ENCODE measurements at regions not wholly inside any gene's neighbourhood (a gene's known extent, or its start where the extent isn't known, plus 50 kb on each side); places are given as distances from the start of the nearest gene placed in this dataset.

DNA sequence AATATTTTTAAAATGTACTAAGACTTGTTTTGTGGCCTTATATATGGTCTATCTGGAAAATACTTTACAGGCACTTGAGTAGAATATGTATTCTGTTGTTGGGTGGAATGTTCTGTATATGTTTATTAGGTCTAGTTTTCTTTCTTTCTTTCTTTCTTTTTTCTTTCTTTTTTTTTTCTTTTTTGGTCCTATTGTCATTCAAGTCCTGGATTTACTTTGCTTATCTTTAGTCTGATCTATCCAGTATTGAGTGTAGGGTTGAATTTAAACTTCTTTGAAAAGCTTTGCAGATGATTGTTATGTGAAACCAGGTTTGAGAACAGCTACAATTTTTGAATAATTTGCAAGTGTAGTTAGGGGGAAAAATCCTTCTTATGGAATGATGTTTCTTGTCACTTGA, 67.1 kb upstream of the GRIK2 start:
- Histone ChIP-seq H3K27me3 (replicated peaks; ENCODE audit: control insufficient read depth, insufficient read depth, low read length) (no peaks in the 10 kb centered on the region), H3K4me3 (replicated peaks; ENCODE audit: low read depth, low read length) (no peak overlapping the region), H3K36me3 (ENCODE audit: control insufficient read depth, insufficient read depth, low read length) (no peaks in the 10 kb centered on the region)
- TF ChIP-seq, protein P1, sequence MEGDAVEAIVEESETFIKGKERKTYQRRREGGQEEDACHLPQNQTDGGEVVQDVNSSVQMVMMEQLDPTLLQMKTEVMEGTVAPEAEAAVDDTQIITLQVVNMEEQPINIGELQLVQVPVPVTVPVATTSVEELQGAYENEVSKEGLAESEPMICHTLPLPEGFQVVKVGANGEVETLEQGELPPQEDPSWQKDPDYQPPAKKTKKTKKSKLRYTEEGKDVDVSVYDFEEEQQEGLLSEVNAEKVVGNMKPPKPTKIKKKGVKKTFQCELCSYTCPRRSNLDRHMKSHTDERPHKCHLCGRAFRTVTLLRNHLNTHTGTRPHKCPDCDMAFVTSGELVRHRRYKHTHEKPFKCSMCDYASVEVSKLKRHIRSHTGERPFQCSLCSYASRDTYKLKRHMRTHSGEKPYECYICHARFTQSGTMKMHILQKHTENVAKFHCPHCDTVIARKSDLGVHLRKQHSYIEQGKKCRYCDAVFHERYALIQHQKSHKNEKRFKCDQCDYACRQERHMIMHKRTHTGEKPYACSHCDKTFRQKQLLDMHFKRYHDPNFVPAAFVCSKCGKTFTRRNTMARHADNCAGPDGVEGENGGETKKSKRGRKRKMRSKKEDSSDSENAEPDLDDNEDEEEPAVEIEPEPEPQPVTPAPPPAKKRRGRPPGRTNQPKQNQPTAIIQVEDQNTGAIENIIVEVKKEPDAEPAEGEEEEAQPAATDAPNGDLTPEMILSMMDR (IDR thresholded peaks at IDR 0.05; ENCODE audit: insufficient read depth, low read length, poor library complexity, severe bottlenecking): no peak
- no peak for DNase-seq (ENCODE audit: extremely low read depth, insufficient read length)

DNA sequence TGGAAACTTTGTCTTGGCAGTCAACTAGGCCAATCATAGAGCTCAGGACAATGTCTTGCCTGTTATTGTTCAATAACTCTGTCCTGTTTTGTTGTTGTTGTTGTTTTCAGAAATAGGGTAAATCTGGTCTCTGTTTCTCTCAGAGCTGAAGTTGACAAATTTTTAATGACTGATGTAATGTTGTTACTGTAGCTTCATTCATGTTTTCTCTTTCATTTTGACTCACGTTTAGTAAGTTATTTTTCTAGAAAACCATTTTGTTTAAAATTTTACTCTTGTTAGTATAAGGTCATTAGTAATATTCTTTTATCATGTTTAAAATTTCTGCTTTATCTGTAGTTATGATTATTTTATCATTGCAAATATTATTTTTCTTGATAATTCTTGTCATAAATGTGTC, 51.6 kb upstream of the GRIK2 start:
- H3K4me3 ChIP-seq (replicated peaks; ENCODE audit: low read depth, low read length): no peak overlapping the region
- DNase-seq (ENCODE audit: extremely low read depth, insufficient read length): no peak
- no peaks in the 10 kb centered on the region for H3K36me3 ChIP-seq (ENCODE audit: control insufficient read depth, insufficient read depth, low read length)
- TF ChIP-seq, protein P1 (IDR thresholded peaks at IDR 0.05; ENCODE audit: insufficient read depth, low read length, poor library complexity, severe bottlenecking): no peak
- H3K27me3 ChIP-seq (replicated peaks; ENCODE audit: control insufficient read depth, insufficient read depth, low read length): no peaks in the 10 kb centered on the region
